ENCODE measurements at regions not wholly inside any gene's neighbourhood (a gene's known extent, or its start where the extent isn't known, plus 50 kb on each side); places are given as distances from the start of the nearest gene placed in this dataset.

DNA sequence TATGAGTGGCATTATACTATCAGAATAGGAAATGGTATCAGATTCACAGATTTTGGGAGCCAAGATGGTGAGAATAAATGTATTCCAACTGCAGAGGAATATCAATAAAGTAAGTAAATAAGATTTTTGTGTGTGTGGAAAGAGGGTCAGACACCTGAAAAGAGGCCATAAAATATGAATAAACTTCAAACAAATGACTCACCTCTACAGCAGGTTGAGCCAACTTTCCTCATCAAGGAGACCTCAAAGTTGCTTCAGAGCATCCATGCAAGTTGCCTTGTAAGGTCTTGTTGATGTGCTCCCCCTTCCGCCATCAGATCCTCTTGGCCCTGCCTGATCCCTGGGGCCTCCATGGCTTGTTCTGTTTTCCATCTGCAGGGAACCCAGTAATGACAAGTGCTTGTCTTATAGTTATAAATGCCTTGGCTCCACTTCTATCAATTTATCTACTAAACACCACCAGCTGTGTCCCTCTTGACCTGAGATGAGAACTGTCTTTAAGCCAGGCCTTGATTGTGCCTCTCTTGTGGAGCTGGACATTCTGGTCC is 775.6 kb downstream of the LTN1 start:
- ATAC-seq (no peak), DNase-seq (ENCODE audit: low spot score) (no peak)
- no peak overlapping the region for H3K4me3 Mint-ChIP-seq
- H3K9me3 Mint-ChIP-seq, result peaks cover 15% of the 10 kb centered on the region
- CTCF ChIA-PET, result no interaction called here
- POLR2A ChIA-PET, result no interaction called here
- H3K27ac Mint-ChIP-seq, result no peak overlapping the region
- TF ChIP-seq FOXP1 (CRISPR knock-in tag; IDR thresholded peaks at IDR 0.05; ENCODE audit: borderline replicate concordance), result no peak
- TF ChIP-seq GTF2I (CRISPR knock-in tag; conservative IDR thresholded peaks at IDR 0.05), result no peak
- TF ChIP-seq, protein P1, sequence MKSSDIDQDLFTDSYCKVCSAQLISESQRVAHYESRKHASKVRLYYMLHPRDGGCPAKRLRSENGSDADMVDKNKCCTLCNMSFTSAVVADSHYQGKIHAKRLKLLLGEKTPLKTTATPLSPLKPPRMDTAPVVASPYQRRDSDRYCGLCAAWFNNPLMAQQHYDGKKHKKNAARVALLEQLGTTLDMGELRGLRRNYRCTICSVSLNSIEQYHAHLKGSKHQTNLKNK (CRISPR knock-in tag; IDR thresholded peaks at IDR 0.05), result no peak
- TF ChIP-seq ZNF138 (CRISPR knock-in tag; conservative IDR thresholded peaks at IDR 0.05), result no peak
- TF ChIP-seq, protein P2, sequence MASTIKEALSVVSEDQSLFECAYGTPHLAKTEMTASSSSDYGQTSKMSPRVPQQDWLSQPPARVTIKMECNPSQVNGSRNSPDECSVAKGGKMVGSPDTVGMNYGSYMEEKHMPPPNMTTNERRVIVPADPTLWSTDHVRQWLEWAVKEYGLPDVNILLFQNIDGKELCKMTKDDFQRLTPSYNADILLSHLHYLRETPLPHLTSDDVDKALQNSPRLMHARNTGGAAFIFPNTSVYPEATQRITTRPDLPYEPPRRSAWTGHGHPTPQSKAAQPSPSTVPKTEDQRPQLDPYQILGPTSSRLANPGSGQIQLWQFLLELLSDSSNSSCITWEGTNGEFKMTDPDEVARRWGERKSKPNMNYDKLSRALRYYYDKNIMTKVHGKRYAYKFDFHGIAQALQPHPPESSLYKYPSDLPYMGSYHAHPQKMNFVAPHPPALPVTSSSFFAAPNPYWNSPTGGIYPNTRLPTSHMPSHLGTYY (CRISPR knock-in tag; IDR thresholded peaks at IDR 0.05), result no peak
- TF ChIP-seq, protein P3, sequence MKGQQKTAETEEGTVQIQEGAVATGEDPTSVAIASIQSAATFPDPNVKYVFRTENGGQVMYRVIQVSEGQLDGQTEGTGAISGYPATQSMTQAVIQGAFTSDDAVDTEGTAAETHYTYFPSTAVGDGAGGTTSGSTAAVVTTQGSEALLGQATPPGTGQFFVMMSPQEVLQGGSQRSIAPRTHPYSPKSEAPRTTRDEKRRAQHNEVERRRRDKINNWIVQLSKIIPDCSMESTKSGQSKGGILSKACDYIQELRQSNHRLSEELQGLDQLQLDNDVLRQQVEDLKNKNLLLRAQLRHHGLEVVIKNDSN (CRISPR knock-in tag; IDR thresholded peaks at IDR 0.05), result no peak
- TF ChIP-seq, protein P4, sequence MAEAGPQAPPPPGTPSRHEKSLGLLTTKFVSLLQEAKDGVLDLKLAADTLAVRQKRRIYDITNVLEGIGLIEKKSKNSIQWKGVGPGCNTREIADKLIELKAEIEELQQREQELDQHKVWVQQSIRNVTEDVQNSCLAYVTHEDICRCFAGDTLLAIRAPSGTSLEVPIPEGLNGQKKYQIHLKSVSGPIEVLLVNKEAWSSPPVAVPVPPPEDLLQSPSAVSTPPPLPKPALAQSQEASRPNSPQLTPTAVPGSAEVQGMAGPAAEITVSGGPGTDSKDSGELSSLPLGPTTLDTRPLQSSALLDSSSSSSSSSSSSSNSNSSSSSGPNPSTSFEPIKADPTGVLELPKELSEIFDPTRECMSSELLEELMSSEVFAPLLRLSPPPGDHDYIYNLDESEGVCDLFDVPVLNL (CRISPR knock-in tag; IDR thresholded peaks at IDR 0.05; ENCODE audit: borderline replicate concordance, low read depth), result no peak
- TF ChIP-seq, protein P5, sequence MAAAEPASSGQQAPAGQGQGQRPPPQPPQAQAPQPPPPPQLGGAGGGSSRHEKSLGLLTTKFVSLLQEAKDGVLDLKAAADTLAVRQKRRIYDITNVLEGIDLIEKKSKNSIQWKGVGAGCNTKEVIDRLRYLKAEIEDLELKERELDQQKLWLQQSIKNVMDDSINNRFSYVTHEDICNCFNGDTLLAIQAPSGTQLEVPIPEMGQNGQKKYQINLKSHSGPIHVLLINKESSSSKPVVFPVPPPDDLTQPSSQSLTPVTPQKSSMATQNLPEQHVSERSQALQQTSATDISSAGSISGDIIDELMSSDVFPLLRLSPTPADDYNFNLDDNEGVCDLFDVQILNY (CRISPR knock-in tag; IDR thresholded peaks at IDR 0.05), result no peak
- no peak for TF ChIP-seq ZNF219 (CRISPR knock-in tag; IDR thresholded peaks at IDR 0.05; ENCODE audit: borderline replicate concordance)
- TF ChIP-seq, protein P6, sequence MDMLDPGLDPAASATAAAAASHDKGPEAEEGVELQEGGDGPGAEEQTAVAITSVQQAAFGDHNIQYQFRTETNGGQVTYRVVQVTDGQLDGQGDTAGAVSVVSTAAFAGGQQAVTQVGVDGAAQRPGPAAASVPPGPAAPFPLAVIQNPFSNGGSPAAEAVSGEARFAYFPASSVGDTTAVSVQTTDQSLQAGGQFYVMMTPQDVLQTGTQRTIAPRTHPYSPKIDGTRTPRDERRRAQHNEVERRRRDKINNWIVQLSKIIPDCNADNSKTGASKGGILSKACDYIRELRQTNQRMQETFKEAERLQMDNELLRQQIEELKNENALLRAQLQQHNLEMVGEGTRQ (CRISPR knock-in tag; IDR thresholded peaks at IDR 0.05), result no peak
- TF ChIP-seq, protein P7, sequence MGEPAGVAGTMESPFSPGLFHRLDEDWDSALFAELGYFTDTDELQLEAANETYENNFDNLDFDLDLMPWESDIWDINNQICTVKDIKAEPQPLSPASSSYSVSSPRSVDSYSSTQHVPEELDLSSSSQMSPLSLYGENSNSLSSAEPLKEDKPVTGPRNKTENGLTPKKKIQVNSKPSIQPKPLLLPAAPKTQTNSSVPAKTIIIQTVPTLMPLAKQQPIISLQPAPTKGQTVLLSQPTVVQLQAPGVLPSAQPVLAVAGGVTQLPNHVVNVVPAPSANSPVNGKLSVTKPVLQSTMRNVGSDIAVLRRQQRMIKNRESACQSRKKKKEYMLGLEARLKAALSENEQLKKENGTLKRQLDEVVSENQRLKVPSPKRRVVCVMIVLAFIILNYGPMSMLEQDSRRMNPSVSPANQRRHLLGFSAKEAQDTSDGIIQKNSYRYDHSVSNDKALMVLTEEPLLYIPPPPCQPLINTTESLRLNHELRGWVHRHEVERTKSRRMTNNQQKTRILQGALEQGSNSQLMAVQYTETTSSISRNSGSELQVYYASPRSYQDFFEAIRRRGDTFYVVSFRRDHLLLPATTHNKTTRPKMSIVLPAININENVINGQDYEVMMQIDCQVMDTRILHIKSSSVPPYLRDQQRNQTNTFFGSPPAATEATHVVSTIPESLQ (CRISPR knock-in tag; IDR thresholded peaks at IDR 0.05), result no peak
- no peak for TF ChIP-seq SP1 (CRISPR knock-in tag; conservative IDR thresholded peaks at IDR 0.05)
- TF ChIP-seq SMAD3 (CRISPR knock-in tag; IDR thresholded peaks at IDR 0.05; ENCODE audit: borderline replicate concordance), result no peak
- TF ChIP-seq ZNF423 (CRISPR knock-in tag; IDR thresholded peaks at IDR 0.05), result no peak
- TF ChIP-seq ETV6 (CRISPR knock-in tag; IDR thresholded peaks at IDR 0.05), result no peak
- H3K27me3 Mint-ChIP-seq (ENCODE audit: low read depth), result no peaks in the 10 kb centered on the region
- H3K4me1 Mint-ChIP-seq, result peaks cover 2% of the 10 kb centered on the region; the same call in 1 of the 2 replicates
- H3K36me3 Mint-ChIP-seq, result 0 out of 2 replicates have a peak, but pooled peaks cover 2% of the 10 kb centered on the region

DNA sequence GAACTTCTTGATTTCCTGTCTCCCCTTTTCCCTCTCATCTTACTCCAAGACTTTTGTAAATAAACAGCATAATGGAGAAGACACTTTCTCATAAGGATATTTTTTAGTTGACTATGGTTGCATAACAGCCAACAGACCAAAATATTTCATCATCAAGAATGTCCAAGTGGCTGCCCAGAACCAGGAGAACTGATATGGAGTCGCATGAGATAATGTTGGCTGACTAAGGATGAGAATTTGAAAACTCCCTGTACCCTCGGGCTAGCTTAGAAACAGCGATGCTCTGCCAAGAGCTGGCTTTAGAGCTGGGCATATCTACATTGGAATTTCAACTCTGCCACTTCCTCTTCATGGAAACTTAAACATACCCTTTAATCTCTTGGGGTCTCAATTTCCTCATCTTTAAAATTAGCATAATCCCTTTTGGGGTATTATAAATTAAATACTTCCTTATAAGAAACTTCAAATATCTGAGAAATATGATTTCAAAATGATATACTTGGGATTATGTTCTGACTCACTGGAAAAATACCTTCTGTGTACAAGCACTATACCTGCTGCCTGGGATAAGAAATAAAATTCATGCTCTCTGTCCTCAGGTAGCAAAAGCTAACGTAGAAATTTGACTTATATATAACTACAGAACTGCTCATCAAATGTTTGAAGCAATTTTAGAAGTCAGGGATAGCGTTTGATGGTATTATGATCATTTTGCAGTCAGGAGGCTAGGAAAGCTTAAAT is 777.3 kb downstream of the LTN1 start:
- no peak overlapping the region for H3K27ac Mint-ChIP-seq
- H3K36me3 Mint-ChIP-seq, result 0 out of 2 replicates have a peak, but pooled peaks cover 2% of the 10 kb centered on the region
- H3K27me3 Mint-ChIP-seq (ENCODE audit: low read depth), result no peaks in the 10 kb centered on the region
- DNase-seq (ENCODE audit: low spot score) (no peak), ATAC-seq (no peak)
- ChIA-PET POLR2A (no interaction called here), CTCF (no interaction called here)
- H3K9me3 Mint-ChIP-seq, result peaks cover 15% of the 10 kb centered on the region
- peaks cover 2% of the 10 kb centered on the region; the same call in 1 of the 2 replicates for H3K4me1 Mint-ChIP-seq
- H3K4me3 Mint-ChIP-seq, result no peak overlapping the region
- TF ChIP-seq, protein P8, sequence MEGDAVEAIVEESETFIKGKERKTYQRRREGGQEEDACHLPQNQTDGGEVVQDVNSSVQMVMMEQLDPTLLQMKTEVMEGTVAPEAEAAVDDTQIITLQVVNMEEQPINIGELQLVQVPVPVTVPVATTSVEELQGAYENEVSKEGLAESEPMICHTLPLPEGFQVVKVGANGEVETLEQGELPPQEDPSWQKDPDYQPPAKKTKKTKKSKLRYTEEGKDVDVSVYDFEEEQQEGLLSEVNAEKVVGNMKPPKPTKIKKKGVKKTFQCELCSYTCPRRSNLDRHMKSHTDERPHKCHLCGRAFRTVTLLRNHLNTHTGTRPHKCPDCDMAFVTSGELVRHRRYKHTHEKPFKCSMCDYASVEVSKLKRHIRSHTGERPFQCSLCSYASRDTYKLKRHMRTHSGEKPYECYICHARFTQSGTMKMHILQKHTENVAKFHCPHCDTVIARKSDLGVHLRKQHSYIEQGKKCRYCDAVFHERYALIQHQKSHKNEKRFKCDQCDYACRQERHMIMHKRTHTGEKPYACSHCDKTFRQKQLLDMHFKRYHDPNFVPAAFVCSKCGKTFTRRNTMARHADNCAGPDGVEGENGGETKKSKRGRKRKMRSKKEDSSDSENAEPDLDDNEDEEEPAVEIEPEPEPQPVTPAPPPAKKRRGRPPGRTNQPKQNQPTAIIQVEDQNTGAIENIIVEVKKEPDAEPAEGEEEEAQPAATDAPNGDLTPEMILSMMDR (IDR thresholded peaks at IDR 0.05), result no peak
- TF ChIP-seq, protein P9, sequence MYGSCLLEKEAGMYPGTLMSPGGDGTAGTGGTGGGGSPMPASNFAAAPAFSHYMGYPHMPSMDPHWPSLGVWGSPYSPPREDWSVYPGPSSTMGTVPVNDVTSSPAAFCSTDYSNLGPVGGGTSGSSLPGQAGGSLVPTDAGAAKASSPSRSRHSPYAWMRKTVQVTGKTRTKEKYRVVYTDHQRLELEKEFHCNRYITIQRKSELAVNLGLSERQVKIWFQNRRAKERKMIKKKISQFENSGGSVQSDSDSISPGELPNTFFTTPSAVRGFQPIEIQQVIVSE (CRISPR knock-in tag; IDR thresholded peaks at IDR 0.05; ENCODE audit: borderline replicate concordance), result no peak
- no peak for TF ChIP-seq GABPB1 (CRISPR knock-in tag; IDR thresholded peaks at IDR 0.05)
- TF ChIP-seq, protein P3 (CRISPR knock-in tag; IDR thresholded peaks at IDR 0.05), result no peak
- TF ChIP-seq, protein P10, sequence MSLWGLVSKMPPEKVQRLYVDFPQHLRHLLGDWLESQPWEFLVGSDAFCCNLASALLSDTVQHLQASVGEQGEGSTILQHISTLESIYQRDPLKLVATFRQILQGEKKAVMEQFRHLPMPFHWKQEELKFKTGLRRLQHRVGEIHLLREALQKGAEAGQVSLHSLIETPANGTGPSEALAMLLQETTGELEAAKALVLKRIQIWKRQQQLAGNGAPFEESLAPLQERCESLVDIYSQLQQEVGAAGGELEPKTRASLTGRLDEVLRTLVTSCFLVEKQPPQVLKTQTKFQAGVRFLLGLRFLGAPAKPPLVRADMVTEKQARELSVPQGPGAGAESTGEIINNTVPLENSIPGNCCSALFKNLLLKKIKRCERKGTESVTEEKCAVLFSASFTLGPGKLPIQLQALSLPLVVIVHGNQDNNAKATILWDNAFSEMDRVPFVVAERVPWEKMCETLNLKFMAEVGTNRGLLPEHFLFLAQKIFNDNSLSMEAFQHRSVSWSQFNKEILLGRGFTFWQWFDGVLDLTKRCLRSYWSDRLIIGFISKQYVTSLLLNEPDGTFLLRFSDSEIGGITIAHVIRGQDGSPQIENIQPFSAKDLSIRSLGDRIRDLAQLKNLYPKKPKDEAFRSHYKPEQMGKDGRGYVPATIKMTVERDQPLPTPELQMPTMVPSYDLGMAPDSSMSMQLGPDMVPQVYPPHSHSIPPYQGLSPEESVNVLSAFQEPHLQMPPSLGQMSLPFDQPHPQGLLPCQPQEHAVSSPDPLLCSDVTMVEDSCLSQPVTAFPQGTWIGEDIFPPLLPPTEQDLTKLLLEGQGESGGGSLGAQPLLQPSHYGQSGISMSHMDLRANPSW (CRISPR knock-in tag; conservative IDR thresholded peaks at IDR 0.05; ENCODE audit: low read depth), result no peak
